Ascending aorta (tissue), 2 donors: ENCODE measurements at regions not wholly inside any gene's neighbourhood (a gene's known extent, or its start where the extent isn't known, plus 50 kb on each side); places are given as distances from the start of the nearest gene placed in this dataset.

Source experiments
- DNase-seq, 2 donors: peaks; one replicate each; pipeline ENCODE4 v3.0.0-alpha.2; 2019; ENCODE audit warnings: low spot score in 2 of 2
- H3K27ac ChIP-seq, 2 donors: fragments of 200-600 bp; sonication (generic); one replicate each; pipeline ENCODE4 v1.5.1; 2016 to 2017; ENCODE audit warnings: mild to moderate bottlenecking in 1 of 2
- H3K27me3 ChIP-seq: fragments of 200-600 bp; sonication (generic); one replicate; pipeline ENCODE4 v1.5.1; 2017
- H3K36me3 ChIP-seq, 2 donors: fragments of 200-600 bp; sonication (generic); one replicate each; pipeline ENCODE4 v1.5.1; 2016
- H3K4me1 ChIP-seq, 2 donors: fragments of 200-600 bp; sonication (generic); one replicate each; pipeline ENCODE4 v1.5.1; 2016 to 2017; ENCODE audit warnings: mild to moderate bottlenecking in 1 of 2
- H3K4me3 ChIP-seq, 2 donors: fragments of 200-600 bp; sonication (generic); one replicate each; pipeline ENCODE4 v1.5.1; 2016 to 2017; ENCODE audit warnings: mild to moderate bottlenecking in 1 of 2
- H3K9me3 ChIP-seq, 2 donors: fragments of 200-600 bp; sonication (generic); one replicate each; pipeline ENCODE4 v1.5.1; 2016
- CTCF ChIP-seq, 3 experiments: fragments of 200-600 bp in 2 of 3; fragments of 450-650 bp in 1 of 3; sonication (generic) in 2 of 3; IDR thresholded peaks; one replicate each; pipeline ENCODE4 v1.5.1; 2016 to 2019; ENCODE audit warnings: antibody characterized with exemption in 3 of 3, mild to moderate bottlenecking in 1 of 3, moderate library complexity in 1 of 3
- intact Hi-C: fragments of 100-400 bp; cut with DNase I; formaldehyde crosslinking; loops from one replicate; pipeline ENCODE4 v1.15.1; 2023

- Histone ChIP-seq H3K36me3 (no peaks in the 10 kb centered on the region), H3K27me3 (no peaks in the 10 kb centered on the region), H3K27ac (no peak overlapping the region), H3K4me1 (peaks cover 25 to 34% of the 10 kb centered on the region in 2 donors), H3K9me3 (no peaks in the 10 kb centered on the region), H3K4me3 (no peak overlapping the region)
- intact Hi-C loops: no loop called here
- DNase-seq: no peak
- no peak for TF ChIP-seq CTCF (IDR thresholded peaks at IDR 0.05)
These were observed 479.1 kb downstream of the FOXO1 start for GRCh38 chr13:40187324-40187795.

- Histone ChIP-seq H3K4me3 (no peak overlapping the region), H3K9me3 (no peaks in the 10 kb centered on the region), H3K27me3 (no peaks in the 10 kb centered on the region), H3K4me1 (peaks cover 25 to 40% of the 10 kb centered on the region in 2 donors), H3K27ac (peak overlapping the region; percentile 78 to 96), H3K36me3 (no peaks in the 10 kb centered on the region)
- no peak for TF ChIP-seq CTCF (IDR thresholded peaks at IDR 0.05)
- intact Hi-C loops: no loop called here
- no peak for DNase-seq
These were observed 478.4 kb downstream of the FOXO1 start for GRCh38 chr13:40187841-40188591.

- no peaks in the 10 kb centered on the region for H3K9me3 ChIP-seq
- H3K36me3 ChIP-seq: no peaks in the 10 kb centered on the region
- peak overlapping the region; percentile 78 to 96 for H3K27ac ChIP-seq
- no peaks in the 10 kb centered on the region for H3K27me3 ChIP-seq
- TF ChIP-seq CTCF (IDR thresholded peaks at IDR 0.05): no peak
- intact Hi-C loops: no loop called here
- H3K4me3 ChIP-seq: no peak overlapping the region
- peaks cover 31 to 51% of the 10 kb centered on the region in 2 donors for H3K4me1 ChIP-seq
- no peak for DNase-seq
These were observed 477.0 kb downstream of the FOXO1 start for GRCh38 chr13:40189426-40189825.

DNA sequence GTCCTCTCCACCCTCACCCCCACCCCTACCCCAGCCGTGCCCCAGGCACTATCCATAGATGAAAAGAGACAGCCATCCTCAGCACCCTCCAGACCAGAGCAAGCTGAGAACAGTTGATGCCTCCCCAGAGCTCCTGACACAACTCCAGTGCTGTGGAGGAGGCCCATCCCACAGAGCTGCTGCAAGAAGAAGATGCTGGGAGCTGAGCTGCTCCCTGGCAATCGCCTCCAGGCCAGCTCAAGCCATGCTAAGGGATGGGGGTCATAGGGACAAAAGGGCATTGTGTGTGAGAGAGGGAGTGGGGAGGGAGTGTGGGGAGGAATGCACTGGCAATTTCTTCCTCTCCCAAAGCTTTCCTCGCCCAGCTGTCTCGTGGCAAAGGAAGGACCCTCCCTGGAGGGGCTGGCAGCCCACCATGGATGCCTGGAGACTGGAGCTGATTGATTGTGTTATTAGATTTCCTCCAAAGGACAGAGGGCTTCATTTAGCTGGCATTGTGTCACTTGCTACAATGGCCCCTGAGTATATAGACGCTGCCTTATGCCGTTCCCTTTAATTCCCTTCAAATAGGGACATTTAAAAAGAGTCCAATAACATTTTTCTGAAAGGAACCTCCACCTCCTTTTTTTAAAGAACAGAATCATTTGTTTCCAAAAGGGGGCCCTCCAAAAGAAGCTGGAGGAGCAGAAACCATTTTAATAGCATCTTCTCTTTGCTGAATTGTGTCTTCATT is 476.4 kb downstream of the FOXO1 start:
- Histone ChIP-seq H3K27ac (peak overlapping the region; percentile 78 to 96), H3K4me3 (no peak overlapping the region), H3K4me1 (peaks cover 35 to 56% of the 10 kb centered on the region in 2 donors), H3K27me3 (no peaks in the 10 kb centered on the region), H3K9me3 (no peaks in the 10 kb centered on the region), H3K36me3 (no peaks in the 10 kb centered on the region)
- no peak for DNase-seq
- TF ChIP-seq CTCF (IDR thresholded peaks at IDR 0.05): no peak
- intact Hi-C loops: loop anchor here (5.0 kb wide), 1 partner anchor 68 kb away; no protein-coding TSS in a partner anchor

- Histone ChIP-seq H3K27me3 (no peaks in the 10 kb centered on the region), H3K27ac (peak overlapping the region; percentile 78 to 96), H3K4me3 (no peak overlapping the region), H3K4me1 (peaks cover 35 to 54% of the 10 kb centered on the region in 2 donors), H3K9me3 (no peaks in the 10 kb centered on the region), H3K36me3 (no peaks in the 10 kb centered on the region)
- DNase-seq: peak; percentile 37 to 84
- TF ChIP-seq CTCF (IDR thresholded peaks at IDR 0.05): no peak
- intact Hi-C loops: loop anchor here (5.0 kb wide), 1 partner anchor 68 kb away; no protein-coding TSS in a partner anchor
These were observed 475.8 kb downstream of the FOXO1 start for GRCh38 chr13:40190641-40191100.
